IMR-90 (cell line): ENCODE measurements at regions not wholly inside any gene's neighbourhood (a gene's known extent, or its start where the extent isn't known, plus 50 kb on each side); places are given as distances from the start of the nearest gene placed in this dataset.

ENCODE experiments used
- ATAC-seq: fragments of 200-7000 bp; cut with Tn5 transposase; 2 replicates; pipeline ENCODE4 v1.9.1; 2020; ENCODE audit warnings: low read depth, mild to moderate bottlenecking, moderate library complexity
- BruUV-seq: library from RNA; stranded (reverse); fragments of 400-500 nt; replicated peaks from 2 replicates; lab custom pipeline; 2021; lab: Mats Ljungman, UMichigan
- CTCF ChIA-PET: fragments of 300-600 bp; formaldehyde crosslinking; extraction: SDS; loops from one replicate; lab custom pipeline; 2021; ENCODE audit warnings: antibody characterized with exemption; lab: Yijun Ruan, JAX
- POLR2A ChIA-PET: fragments of 300-600 bp; sonication (Branson Sonifier 250); formaldehyde crosslinking; loops from one replicate; lab custom pipeline; 2022; ENCODE audit warnings: antibody characterized with exemption; ENCODE audit not compliant: unreplicated experiment; lab: Charles Lee
- DNase-seq: peaks from one replicate; pipeline ENCODE4 v3.0.0; 2013
- H2AFZ ChIP-seq: replicated peaks from 2 replicates; pipeline ENCODE3; 2013; ENCODE audit warnings: low read length, mild to moderate bottlenecking; ENCODE audit not compliant: poor library complexity
- H2AK5ac ChIP-seq: 2 replicates; pipeline ENCODE4 v1.6.1; 2013; ENCODE audit warnings: low read depth, low read length, inconsistent platforms
- H2AK9ac ChIP-seq: replicated peaks from 2 replicates; pipeline ENCODE3; 2013; ENCODE audit warnings: mild to moderate bottlenecking, low read depth, low read length, moderate library complexity; ENCODE audit not compliant: poor library complexity
- H2BK120ac ChIP-seq: 2 replicates; pipeline ENCODE4 v1.6.1; 2013; ENCODE audit warnings: low read depth, low read length, inconsistent platforms
- H2BK15ac ChIP-seq: 3 replicates; pipeline ENCODE4 v1.6.1; 2013; ENCODE audit warnings: low read depth, low read length, inconsistent platforms
- H2BK20ac ChIP-seq: 2 replicates; pipeline ENCODE4 v1.6.1; 2013; ENCODE audit warnings: low read depth, mild to moderate bottlenecking, inconsistent platforms, low read length, moderate library complexity
- H2BK5ac ChIP-seq: 2 replicates; pipeline ENCODE4 v1.6.1; 2013; ENCODE audit warnings: mild to moderate bottlenecking, low read depth, low read length, inconsistent platforms; ENCODE audit not compliant: poor library complexity, severe bottlenecking
- H3K14ac ChIP-seq: replicated peaks from 2 replicates; pipeline ENCODE4 v1.6.1; 2013; ENCODE audit warnings: low read depth, low read length, inconsistent platforms
- H3K18ac ChIP-seq: 2 replicates; pipeline ENCODE4 v1.6.1; 2013; ENCODE audit warnings: low read depth, low read length, control low read depth
- H3K23ac ChIP-seq: 2 replicates; pipeline ENCODE4 v1.6.1; 2013; ENCODE audit warnings: low read depth, low read length, inconsistent platforms
- H3K27ac ChIP-seq: 2 replicates; pipeline ENCODE4 v1.5.1; 2013; ENCODE audit warnings: mild to moderate bottlenecking, control low read depth, low read length; ENCODE audit not compliant: insufficient read depth
- H3K27me3 ChIP-seq: 2 replicates; pipeline ENCODE4 v1.6.1; 2013; ENCODE audit warnings: low read length; ENCODE audit not compliant: control insufficient read depth, insufficient read depth
- H3K36me3 ChIP-seq: 2 replicates; pipeline ENCODE4 v1.6.1; 2013; ENCODE audit warnings: low read length, mixed read lengths; ENCODE audit not compliant: control insufficient read depth, insufficient read depth
- H3K4ac ChIP-seq: 2 replicates; pipeline ENCODE4 v1.6.1; 2013; ENCODE audit warnings: low read depth, low read length, inconsistent platforms
- H3K4me1 ChIP-seq: 2 replicates; pipeline ENCODE4 v1.6.1; 2013; ENCODE audit warnings: low read length, mixed read lengths; ENCODE audit not compliant: control insufficient read depth, insufficient read depth
- H3K4me2 ChIP-seq: 2 replicates; pipeline ENCODE4 v1.6.1; 2013; ENCODE audit warnings: low read depth, mild to moderate bottlenecking, control low read depth, low read length, moderate library complexity
- H3K4me3 ChIP-seq: 2 replicates; pipeline ENCODE4 v1.5.1; 2013; ENCODE audit warnings: low read depth, mild to moderate bottlenecking, control low read depth, low read length, moderate library complexity; ENCODE audit not compliant: insufficient read depth
- H3K56ac ChIP-seq: 2 replicates; pipeline ENCODE4 v1.6.1; 2013; ENCODE audit warnings: low read length, inconsistent platforms; ENCODE audit not compliant: insufficient read depth; ENCODE audit errors: extremely low read depth
- H3K79me1 ChIP-seq, 2 experiments: 2 replicates each; pipeline ENCODE4 v1.6.1; 2013; ENCODE audit warnings: low read length in 2 of 2, inconsistent platforms in 1 of 2, low read depth in 1 of 2
- H3K9ac ChIP-seq: 2 replicates; pipeline ENCODE4 v1.6.1; 2013; ENCODE audit warnings: low read depth, low read length, control low read depth
- H3K9me1 ChIP-seq: 2 replicates; pipeline ENCODE4 v1.6.1; 2013; ENCODE audit warnings: low read length, inconsistent platforms; ENCODE audit not compliant: insufficient read depth
- H3K9me3 ChIP-seq: 2 replicates; pipeline ENCODE4 v1.6.1; 2013; ENCODE audit warnings: low read length; ENCODE audit not compliant: control insufficient read depth, insufficient read depth
- H4K20me1 ChIP-seq: 2 replicates; pipeline ENCODE4 v1.6.1; 2013; ENCODE audit warnings: low read length, inconsistent platforms; ENCODE audit not compliant: insufficient read depth
- H4K5ac ChIP-seq: 2 replicates; pipeline ENCODE4 v1.6.1; 2013; ENCODE audit warnings: mild to moderate bottlenecking, low read depth, low read length, control low read depth
- H4K8ac ChIP-seq, 2 experiments: 2 replicates each; pipeline ENCODE4 v1.6.1; 2013; ENCODE audit warnings: low read depth in 2 of 2, low read length in 2 of 2, control low read depth in 1 of 2, inconsistent platforms in 1 of 2
- H4K91ac ChIP-seq: 2 replicates; pipeline ENCODE4 v1.6.1; 2013; ENCODE audit warnings: low read depth, low read length, inconsistent platforms; ENCODE audit not compliant: insufficient read depth
- CHD1 ChIP-seq: IDR thresholded peaks from 2 replicates; pipeline ENCODE4 v1.6.1; 2012; ENCODE audit warnings: low read depth, low read length, improper control_type of control experiment
- ELK1 ChIP-seq: fragments of 150-350 bp; IDR thresholded peaks from 2 replicates; pipeline ENCODE4 v1.6.1; 2016; ENCODE audit warnings: low read depth, mild to moderate bottlenecking, low read length, moderate library complexity, borderline replicate concordance
- MAFK ChIP-seq: IDR thresholded peaks from 2 replicates; pipeline ENCODE4 v1.6.1; 2012; ENCODE audit warnings: low read depth, low read length, improper control_type of control experiment
- MXI1 ChIP-seq: IDR thresholded peaks from 2 replicates; pipeline ENCODE4 v1.6.1; 2012; ENCODE audit warnings: low read depth, mild to moderate bottlenecking, low read length, moderate library complexity, borderline replicate concordance
- NFE2L2 ChIP-seq: fragments of 150-350 bp; IDR thresholded peaks from 2 replicates; pipeline ENCODE4 v1.6.1; 2016; ENCODE audit warnings: low read depth, mild to moderate bottlenecking, low read length
- POLR2A ChIP-seq: IDR thresholded peaks from 2 replicates; pipeline ENCODE4 v1.6.1; 2012; ENCODE audit warnings: mild to moderate bottlenecking, low read depth, low read length
- RFX5 ChIP-seq: IDR thresholded peaks from 2 replicates; pipeline ENCODE4 v1.8.0; 2012; ENCODE audit warnings: low read depth, mild to moderate bottlenecking, low read length, moderate library complexity
- SMC3 ChIP-seq: fragments of 150-350 bp; IDR thresholded peaks from 2 replicates; pipeline ENCODE4 v1.6.1; 2016; ENCODE audit warnings: low read depth, mild to moderate bottlenecking, antibody characterized with exemption, low read length, moderate library complexity
- WGBS, 2 experiments: methylation state at CpG; one replicate each; pipeline versions ENCODE4 v1.1.5 to v1.1.7; 2013; ENCODE audit warnings: missing lambda C conversion rate in 2 of 2; ENCODE audit not compliant: insufficient read length in 1 of 2; ENCODE audit errors: extremely low coverage in 2 of 2; 5-methylcytosine and 5-hydroxymethylcytosine counted together
- dilution Hi-C: fragments of 300-500 bp; cut with HindIII; formaldehyde crosslinking; loops from one replicate; pipeline ENCODE4 v1.14.3; 2018; ENCODE audit warnings: low sequenced_read_pairs; ENCODE audit not compliant: unreplicated experiment
- in situ Hi-C: fragments of 300-500 bp; cut with MboI; formaldehyde crosslinking; loops from 3 replicates; pipeline ENCODE4 v1.14.3; 2019; ENCODE audit warnings: low sequenced_read_pairs, inconsistent platforms, mixed read lengths
- intact Hi-C: fragments of 100-400 bp; cut with micrococcal nuclease; formaldehyde crosslinking; loops from 2 replicates; pipeline ENCODE4 v1.10.0; 2022

GRCh38 chr16:10296956-10297340 lies 88.9 kb upstream of the ATF7IP2 start:
- Histone ChIP-seq H3K23ac (no peak overlapping the region), H2AK5ac (no peak overlapping the region), H4K20me1 (no peaks in the 10 kb centered on the region), H3K14ac (no peak overlapping the region), H2AK9ac (no peak overlapping the region), H4K5ac (no peak overlapping the region), H3K27ac (no peak overlapping the region), H3K27me3 (no peaks in the 10 kb centered on the region), H3K18ac (no peak overlapping the region), H3K4me1 (no peaks in the 10 kb centered on the region), H3K4me3 (no peak overlapping the region), H2BK15ac (no peak overlapping the region), H3K4me2 (no peak overlapping the region), H2BK120ac (no peak overlapping the region), H2BK5ac (no peak overlapping the region), H4K8ac (no peak overlapping the region), H3K9me1 (no peaks in the 10 kb centered on the region), H4K91ac (no peak overlapping the region), H2AFZ (no peak overlapping the region), H3K9ac (no peak overlapping the region), H2BK20ac (no peak overlapping the region), H3K36me3 (no peaks in the 10 kb centered on the region), H3K56ac (no peak overlapping the region), H3K79me1 (no peaks in the 10 kb centered on the region), H3K9me3 (peaks cover 7% of the 10 kb centered on the region), H3K4ac (no peak overlapping the region)
- BruUV-seq = no TSS peak
- DNase-seq (no peak), ATAC-seq (no peak)
- TF ChIP-seq MXI1 (no peak), NFE2L2 (no peak), CHD1 (no peak), POLR2A (no peak), MAFK (no peak), RFX5 (no peak), SMC3 (no peak), ELK1 (no peak)
- in situ Hi-C loops = no loop called here
- no CpG with 5 or more reads among the region's 7 CpGs for WGBS, 2 experiments
- intact Hi-C loops = no loop called here
- dilution Hi-C loops = no loop called here
- ChIA-PET CTCF (no interaction called here), POLR2A (no interaction called here)
